T-cell (primary cell): ENCODE measurements at regions not wholly inside any gene's neighbourhood (a gene's known extent, or its start where the extent isn't known, plus 50 kb on each side); places are given as distances from the start of the nearest gene placed in this dataset.

Experiments
- ATAC-seq, 4 experiments: fragments of 200-7000 bp in 3 of 4; fragments of 150-1000 bp in 1 of 4; cut with Tn5 transposase; replicated peaks in 1 of 4; 1 replicate in 3 of 4; 2 replicates in 1 of 4; pipeline ENCODE4 v1.10.0; 2021; ENCODE audit warnings: moderate library complexity in 3 of 4, mild to moderate bottlenecking in 2 of 4, moderate number of reproducible peaks in 1 of 4
- CTCF ChIA-PET, 2 donors: fragments of 300-600 bp; sonication (Branson Sonifier 250); formaldehyde crosslinking; loops; one replicate each; lab custom pipeline; 2022; ENCODE audit warnings: antibody characterized with exemption in 2 of 2; lab: Charles Lee
- POLR2A ChIA-PET, 2 donors: fragments of 300-600 bp; sonication (Branson Sonifier 250); formaldehyde crosslinking; loops; one replicate each; lab custom pipeline; 2022; ENCODE audit warnings: antibody characterized with exemption in 2 of 2; lab: Charles Lee
- DNase-seq, 35 experiments: peaks; one replicate each; pipeline versions ENCODE4 v3.0.0 to v3.0.0-alpha.2; 2013 to 2023
- H3K27ac ChIP-seq: one replicate; pipeline ENCODE4 v1.5.1; 2013; ENCODE audit warnings: low read length
- H3K27me3 ChIP-seq, 2 experiments: replicated peaks in 1 of 2; 1 replicate in 1 of 2; 2 replicates in 1 of 2; pipeline versions ENCODE4 v1.6.1 to v1.7.0; 2013; ENCODE audit warnings: low read length in 1 of 2, mixed read lengths in 1 of 2; ENCODE audit not compliant: control insufficient read depth in 2 of 2, insufficient read depth in 2 of 2; ENCODE audit errors: extremely low read depth in 1 of 2
- H3K36me3 ChIP-seq, 2 donors: 1 replicate in 1 of 2; 2 replicates in 1 of 2; pipeline versions ENCODE4 v1.6.1 to v1.7.0; 2013; ENCODE audit warnings: low read length in 1 of 2; ENCODE audit not compliant: control insufficient read depth in 2 of 2, insufficient read depth in 1 of 2; ENCODE audit errors: extremely low read depth in 1 of 2
- H3K4me1 ChIP-seq, 2 experiments: 1 replicate in 1 of 2; 2 replicates in 1 of 2; pipeline versions ENCODE4 v1.6.1 to v1.7.0; 2013; ENCODE audit warnings: low read length in 2 of 2, mixed read lengths in 1 of 2; ENCODE audit not compliant: insufficient read depth in 2 of 2, control insufficient read depth in 1 of 2; ENCODE audit errors: extremely low read depth in 1 of 2
- H3K4me3 ChIP-seq, 2 donors: 1 replicate in 1 of 2; 2 replicates in 1 of 2; pipeline versions ENCODE4 v1.5.1 to v1.7.0; 2013; ENCODE audit warnings: mild to moderate bottlenecking in 2 of 2, low read length in 1 of 2, moderate library complexity in 1 of 2; ENCODE audit not compliant: control insufficient read depth in 1 of 2; ENCODE audit errors: extremely low read depth in 1 of 2
- H3K9me3 ChIP-seq: 2 replicates; pipeline ENCODE4 v1.7.0; 2013
- H3K27ac Mint-ChIP-seq, 2 donors: one replicate each; pipeline ENCODE4 v1.8.0; 2020 to 2021; ENCODE audit warnings: mild to moderate bottlenecking in 2 of 2, mixed read lengths in 2 of 2
- H3K27me3 Mint-ChIP-seq, 2 donors: one replicate each; pipeline ENCODE4 v1.8.0; 2021 to 2022; ENCODE audit warnings: mixed read lengths in 2 of 2
- H3K36me3 Mint-ChIP-seq: one replicate; pipeline ENCODE4 v1.8.0; 2021; ENCODE audit warnings: mixed read lengths
- H3K4me1 Mint-ChIP-seq, 3 donors: one replicate each; pipeline ENCODE4 v1.8.0; 2020 to 2022; ENCODE audit warnings: mixed read lengths in 3 of 3, mild to moderate bottlenecking in 1 of 3
- H3K4me3 Mint-ChIP-seq, 3 donors: one replicate each; pipeline ENCODE4 v1.8.0; 2020 to 2022; ENCODE audit warnings: mild to moderate bottlenecking in 3 of 3, mixed read lengths in 3 of 3, moderate library complexity in 3 of 3
- H3K9me3 Mint-ChIP-seq, 3 donors: one replicate each; pipeline ENCODE4 v1.8.0; 2020 to 2022; ENCODE audit warnings: mixed read lengths in 3 of 3
- WGBS: methylation state at CpG from one replicate; pipeline ENCODE4 v1.1.5; 2013; ENCODE audit warnings: missing lambda C conversion rate; ENCODE audit not compliant: insufficient coverage; 5-methylcytosine and 5-hydroxymethylcytosine counted together

DNA sequence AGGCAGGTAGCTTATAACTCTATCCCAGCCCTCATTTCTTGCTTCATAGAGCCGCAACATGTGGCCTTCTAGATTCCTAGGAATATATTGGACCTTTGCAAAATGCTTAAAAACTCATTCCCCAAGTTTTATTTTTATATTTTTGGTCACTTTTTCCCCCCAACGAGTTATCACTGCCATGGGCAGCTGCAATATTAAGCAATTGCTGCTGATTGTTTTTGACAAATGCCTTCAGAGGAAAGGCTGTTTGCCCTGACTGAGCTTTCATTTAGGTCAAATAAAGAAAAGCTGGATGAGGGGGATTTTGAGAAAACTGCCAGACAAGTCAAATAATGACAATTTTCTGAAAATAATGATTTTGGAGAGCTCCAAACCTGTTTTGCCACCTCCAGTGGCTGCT, 976.9 kb upstream of the MBL2 start:
- ATAC-seq: no peak
- Histone ChIP-seq H3K36me3 (no peaks in the 10 kb centered on the region), H3K9me3 (no peaks in the 10 kb centered on the region), H3K4me1 (no peaks in the 10 kb centered on the region), H3K27ac (no peak overlapping the region), H3K4me3 (no peak overlapping the region), H3K27me3 (no peaks in the 10 kb centered on the region)
- CTCF ChIA-PET: no interaction called here
- H3K4me3 Mint-ChIP-seq: no peak overlapping the region
- H3K4me1 Mint-ChIP-seq: no peaks in the 10 kb centered on the region
- H3K27ac Mint-ChIP-seq: no peak overlapping the region
- no peak for DNase-seq
- WGBS: no CpG with 5 or more reads among the region's 2 CpGs
- no peaks in the 10 kb centered on the region for H3K36me3 Mint-ChIP-seq
- H3K9me3 Mint-ChIP-seq: peaks cover 5 to 27% (median 19%) of the 10 kb centered on the region in 3 donors
- no peaks in the 10 kb centered on the region for H3K27me3 Mint-ChIP-seq
- POLR2A ChIA-PET: no interaction called here

- H3K27me3 Mint-ChIP-seq: no peaks in the 10 kb centered on the region
- peaks cover 5 to 34% (median 17%) of the 10 kb centered on the region in 3 donors for H3K9me3 Mint-ChIP-seq
- WGBS: no CpG with 5 or more reads among the region's 1 CpG
- POLR2A ChIA-PET: no interaction called here
- no peaks in the 10 kb centered on the region for H3K9me3 ChIP-seq
- H3K4me3 Mint-ChIP-seq: no peak overlapping the region
- CTCF ChIA-PET: no interaction called here
- no peaks in the 10 kb centered on the region for H3K36me3 ChIP-seq
- no peaks in the 10 kb centered on the region for H3K36me3 Mint-ChIP-seq
- H3K4me1 ChIP-seq: no peaks in the 10 kb centered on the region
- H3K27me3 ChIP-seq: no peaks in the 10 kb centered on the region
- DNase-seq (no peak), ATAC-seq (no peak)
- H3K27ac ChIP-seq: no peak overlapping the region
- H3K27ac Mint-ChIP-seq: no peak overlapping the region
- H3K4me1 Mint-ChIP-seq: no peaks in the 10 kb centered on the region
- H3K4me3 ChIP-seq: no peak overlapping the region
These were observed 975.7 kb upstream of the MBL2 start for GRCh38 chr10:53748319-53748718.

DNA sequence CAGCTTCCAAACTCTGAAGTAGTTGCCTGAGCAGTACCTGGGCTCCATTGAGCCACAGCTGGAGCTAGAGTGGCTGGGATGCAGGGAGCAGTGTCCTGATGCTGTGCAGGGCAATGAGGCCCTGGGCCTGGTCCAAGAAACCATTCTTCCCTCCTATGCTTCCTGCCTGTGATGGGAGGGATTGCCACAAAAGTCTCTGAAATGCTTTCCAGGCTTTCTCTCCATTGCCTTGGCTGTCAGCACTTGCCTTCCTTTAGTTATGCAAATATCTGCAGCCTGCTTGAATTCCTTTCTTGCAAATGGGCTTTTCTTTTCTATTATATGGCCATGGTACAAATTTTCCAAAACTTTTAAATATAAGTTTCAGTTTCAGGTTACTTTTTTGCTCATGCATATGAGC, 972.2 kb upstream of the MBL2 start:
- H3K4me3 ChIP-seq: no peak overlapping the region
- DNase-seq (no peak), ATAC-seq (no peak)
- ChIA-PET POLR2A (no interaction called here), CTCF (no interaction called here)
- Mint-ChIP-seq H3K4me1 (no peaks in the 10 kb centered on the region), H3K4me3 (no peak overlapping the region), H3K27ac (no peak overlapping the region), H3K36me3 (no peaks in the 10 kb centered on the region), H3K27me3 (no peaks in the 10 kb centered on the region), H3K9me3 (peaks cover 5 to 37% (median 10%) of the 10 kb centered on the region in 3 donors)
- no peak overlapping the region for H3K27ac ChIP-seq
- H3K27me3 ChIP-seq: no peaks in the 10 kb centered on the region
- no peaks in the 10 kb centered on the region for H3K4me1 ChIP-seq
- H3K36me3 ChIP-seq: no peaks in the 10 kb centered on the region
- H3K9me3 ChIP-seq: no peaks in the 10 kb centered on the region

- Mint-ChIP-seq H3K27me3 (no peaks in the 10 kb centered on the region), H3K9me3 (peaks cover 5 to 34% (median 8%) of the 10 kb centered on the region in 3 donors), H3K36me3 (no peaks in the 10 kb centered on the region), H3K27ac (no peak overlapping the region), H3K4me1 (no peaks in the 10 kb centered on the region), H3K4me3 (no peak overlapping the region)
- H3K36me3 ChIP-seq: no peaks in the 10 kb centered on the region
- no peaks in the 10 kb centered on the region for H3K4me1 ChIP-seq
- ChIA-PET CTCF (no interaction called here), POLR2A (no interaction called here)
- ATAC-seq (no peak), DNase-seq (no peak)
- H3K27me3 ChIP-seq: no peaks in the 10 kb centered on the region
- 100% methylated on average over 2 of the region's 2 CpGs for WGBS
- H3K27ac ChIP-seq: no peak overlapping the region
- no peaks in the 10 kb centered on the region for H3K9me3 ChIP-seq
- no peak overlapping the region for H3K4me3 ChIP-seq
These were observed 971.6 kb upstream of the MBL2 start for GRCh38 chr10:53744176-53744575.

GRCh38 chr10:53737132-53737531, 964.5 kb upstream of the MBL2 start:
- ATAC-seq: no peak
- H3K27ac Mint-ChIP-seq: no peak overlapping the region
- Histone ChIP-seq H3K27me3 (no peaks in the 10 kb centered on the region), H3K9me3 (no peaks in the 10 kb centered on the region), H3K36me3 (no peaks in the 10 kb centered on the region), H3K4me1 (no peaks in the 10 kb centered on the region), H3K27ac (no peak overlapping the region), H3K4me3 (no peak overlapping the region)
- ChIA-PET POLR2A (no interaction called here), CTCF (no interaction called here)
- H3K9me3 Mint-ChIP-seq: peaks cover 7 to 11% (median 11%) of the 10 kb centered on the region in 3 donors
- H3K36me3 Mint-ChIP-seq: no peaks in the 10 kb centered on the region
- H3K27me3 Mint-ChIP-seq: no peaks in the 10 kb centered on the region
- no peak overlapping the region for H3K4me3 Mint-ChIP-seq
- no peak for DNase-seq
- no peaks in the 10 kb centered on the region for H3K4me1 Mint-ChIP-seq

- POLR2A ChIA-PET: no interaction called here
- Histone ChIP-seq H3K27ac (no peak overlapping the region), H3K9me3 (no peaks in the 10 kb centered on the region), H3K4me1 (no peaks in the 10 kb centered on the region), H3K36me3 (no peaks in the 10 kb centered on the region), H3K27me3 (no peaks in the 10 kb centered on the region), H3K4me3 (no peak overlapping the region)
- H3K4me1 Mint-ChIP-seq: no peaks in the 10 kb centered on the region
- H3K4me3 Mint-ChIP-seq: no peak overlapping the region
- no peak for DNase-seq
- H3K36me3 Mint-ChIP-seq: no peaks in the 10 kb centered on the region
- H3K9me3 Mint-ChIP-seq: peaks cover 12 to 27% (median 12%) of the 10 kb centered on the region in 3 donors
- no peaks in the 10 kb centered on the region for H3K27me3 Mint-ChIP-seq
- no peak overlapping the region for H3K27ac Mint-ChIP-seq
- CTCF ChIA-PET: no interaction called here
- no peak for ATAC-seq
- WGBS: 78% methylated on average over 4 of the region's 7 CpGs
These were observed 954.3 kb upstream of the MBL2 start for GRCh38 chr10:53726921-53727320.

DNA sequence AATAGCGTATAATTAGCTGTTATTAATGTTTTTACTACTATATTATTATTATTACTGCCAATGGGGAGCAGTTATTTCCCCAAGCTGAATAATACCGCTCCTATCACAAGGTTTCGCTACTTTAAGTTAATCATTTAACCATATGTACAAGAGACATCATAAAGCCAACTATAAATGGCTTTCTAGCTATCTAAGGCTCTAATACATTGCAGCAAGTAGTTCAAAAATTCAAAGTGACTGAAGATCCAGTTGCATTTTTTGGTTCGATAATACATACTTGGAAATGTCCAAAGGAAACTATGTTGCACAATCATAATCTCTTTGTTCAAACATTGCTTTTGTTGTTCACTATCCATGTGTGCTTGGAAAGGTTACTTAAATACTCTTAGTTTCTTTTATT, 952.0 kb upstream of the MBL2 start:
- POLR2A ChIA-PET: no interaction called here

More for the DNA sequence above, 952.0 kb upstream of the MBL2 start:
- peaks cover 4 to 24% (median 10%) of the 10 kb centered on the region in 3 donors for H3K9me3 Mint-ChIP-seq
- no peak overlapping the region for H3K4me3 ChIP-seq
- no peak overlapping the region for H3K27ac Mint-ChIP-seq
- H3K4me1 Mint-ChIP-seq: no peaks in the 10 kb centered on the region
- H3K4me1 ChIP-seq: no peaks in the 10 kb centered on the region
- no peak overlapping the region for H3K27ac ChIP-seq
- DNase-seq (no peak), ATAC-seq (no peak)
- H3K27me3 Mint-ChIP-seq: no peaks in the 10 kb centered on the region
- no peaks in the 10 kb centered on the region for H3K27me3 ChIP-seq
- no peaks in the 10 kb centered on the region for H3K9me3 ChIP-seq
- no peak overlapping the region for H3K4me3 Mint-ChIP-seq
- no peaks in the 10 kb centered on the region for H3K36me3 Mint-ChIP-seq
- no peaks in the 10 kb centered on the region for H3K36me3 ChIP-seq
- no CpG with 5 or more reads among the region's 4 CpGs for WGBS
- CTCF ChIA-PET: no interaction called here
